ENCODE measurements at regions not wholly inside any gene's neighbourhood (a gene's known extent, or its start where the extent isn't known, plus 50 kb on each side); places are given as distances from the start of the nearest gene placed in this dataset.

GRCh38 chr15:25932696-25933095 is 69.6 kb upstream of the ATP10A start:
- H3K9me2 ChIP-seq (ENCODE audit: insufficient read depth, low read length), result no peaks in the 10 kb centered on the region
- no peaks in the 10 kb centered on the region for H4K20me1 ChIP-seq (ENCODE audit: insufficient read depth)
- H2AFZ ChIP-seq (ENCODE audit: low read depth, low read length), result no peak overlapping the region
- no peaks in the 10 kb centered on the region for H3F3A ChIP-seq (ENCODE audit: insufficient read depth, low read length, poor library complexity, severe bottlenecking)
- H3K9me3 ChIP-seq (ENCODE audit: low read length), result no peaks in the 10 kb centered on the region
- H3K79me2 ChIP-seq (replicated peaks; ENCODE audit: insufficient read depth, low read length), result no peaks in the 10 kb centered on the region
- no peaks in the 10 kb centered on the region for H3K36me3 ChIP-seq (ENCODE audit: insufficient read depth, low read length)
- H3K27ac ChIP-seq (ENCODE audit: low read length), result no peak overlapping the region
- no peaks in the 10 kb centered on the region for H3K27me3 ChIP-seq (ENCODE audit: insufficient read depth, low read depth, low read length)
- TF ChIP-seq TAF1 (IDR thresholded peaks at IDR 0.05; ENCODE audit: low read depth) (no peak), SMC3 (conservative IDR thresholded peaks at IDR 0.05; ENCODE audit: poor library complexity) (no peak), CTCF (IDR thresholded peaks at IDR 0.05; ENCODE audit: poor library complexity, severe bottlenecking) (no peak), RAD21 (conservative IDR thresholded peaks at IDR 0.05) (no peak), REST (IDR thresholded peaks at IDR 0.05; ENCODE audit: borderline replicate concordance) (no peak), EZH2 (IDR thresholded peaks at IDR 0.05; ENCODE audit: borderline replicate concordance, insufficient read depth, low read length, poor library complexity, severe bottlenecking) (no peak), EP300 (conservative IDR thresholded peaks at IDR 0.05; ENCODE audit: poor library complexity, severe bottlenecking) (no peak)
- H3K4me2 ChIP-seq (ENCODE audit: low read length), result no peak overlapping the region
- H3K4me3 ChIP-seq (ENCODE audit: low read length), result no peak overlapping the region
- no peak overlapping the region for H3K9ac ChIP-seq (ENCODE audit: low read length)

- Histone ChIP-seq H3K36me3 (ENCODE audit: insufficient read depth, low read length) (no peaks in the 10 kb centered on the region), H3K9me3 (ENCODE audit: low read length) (no peaks in the 10 kb centered on the region), H3K9ac (ENCODE audit: low read length) (no peak overlapping the region), H3K79me2 (replicated peaks; ENCODE audit: insufficient read depth, low read length) (no peaks in the 10 kb centered on the region), H3K27ac (ENCODE audit: low read length) (no peak overlapping the region), H3F3A (ENCODE audit: insufficient read depth, low read length, poor library complexity, severe bottlenecking) (no peaks in the 10 kb centered on the region), H4K20me1 (ENCODE audit: insufficient read depth) (no peaks in the 10 kb centered on the region), H2AFZ (ENCODE audit: low read depth, low read length) (no peak overlapping the region), H3K9me2 (ENCODE audit: insufficient read depth, low read length) (no peaks in the 10 kb centered on the region), H3K27me3 (ENCODE audit: insufficient read depth, low read depth, low read length) (no peaks in the 10 kb centered on the region), H3K4me3 (ENCODE audit: low read length) (no peak overlapping the region), H3K4me2 (ENCODE audit: low read length) (no peak overlapping the region)
- no peak for TF ChIP-seq POLR2AphosphoS5 (IDR thresholded peaks at IDR 0.05)
- no peak for TF ChIP-seq EP300 (conservative IDR thresholded peaks at IDR 0.05; ENCODE audit: poor library complexity, severe bottlenecking)
- TF ChIP-seq TAF1 (IDR thresholded peaks at IDR 0.05; ENCODE audit: low read depth), result no peak
These were observed 68.7 kb upstream of the ATP10A start for GRCh38 chr15:25931851-25932250.

GRCh38 chr15:25930931-25931330 is 67.8 kb upstream of the ATP10A start:
- Histone ChIP-seq H3K27ac (ENCODE audit: low read length) (no peak overlapping the region), H3K9me2 (ENCODE audit: insufficient read depth, low read length) (no peaks in the 10 kb centered on the region), H3K9ac (ENCODE audit: low read length) (no peak overlapping the region), H3K9me3 (ENCODE audit: low read length) (no peaks in the 10 kb centered on the region), H3K27me3 (ENCODE audit: insufficient read depth, low read depth, low read length) (no peaks in the 10 kb centered on the region), H3K4me3 (ENCODE audit: low read length) (no peak overlapping the region), H3K79me2 (replicated peaks; ENCODE audit: insufficient read depth, low read length) (no peaks in the 10 kb centered on the region), H3K4me2 (ENCODE audit: low read length) (no peak overlapping the region), H4K20me1 (ENCODE audit: insufficient read depth) (no peaks in the 10 kb centered on the region), H2AFZ (ENCODE audit: low read depth, low read length) (no peak overlapping the region), H3F3A (ENCODE audit: insufficient read depth, low read length, poor library complexity, severe bottlenecking) (no peaks in the 10 kb centered on the region), H3K36me3 (ENCODE audit: insufficient read depth, low read length) (no peaks in the 10 kb centered on the region)
- TF ChIP-seq EP300 (conservative IDR thresholded peaks at IDR 0.05; ENCODE audit: poor library complexity, severe bottlenecking), result no peak
- TF ChIP-seq EZH2 (IDR thresholded peaks at IDR 0.05; ENCODE audit: borderline replicate concordance, insufficient read depth, low read length, poor library complexity, severe bottlenecking), result no peak
- TF ChIP-seq REST (IDR thresholded peaks at IDR 0.05; ENCODE audit: borderline replicate concordance), result no peak
- no peak for TF ChIP-seq RAD21 (conservative IDR thresholded peaks at IDR 0.05)
- TF ChIP-seq CTCF (IDR thresholded peaks at IDR 0.05; ENCODE audit: poor library complexity, severe bottlenecking), result no peak
- no peak for TF ChIP-seq SMC3 (conservative IDR thresholded peaks at IDR 0.05; ENCODE audit: poor library complexity)
- TF ChIP-seq MXI1 (conservative IDR thresholded peaks at IDR 0.05; ENCODE audit: poor library complexity, severe bottlenecking), result no peak
- TF ChIP-seq TAF1 (IDR thresholded peaks at IDR 0.05; ENCODE audit: low read depth), result no peak
- TF ChIP-seq POLR2AphosphoS5 (IDR thresholded peaks at IDR 0.05), result no peak

All from neural cell (in vitro differentiated cells).